ENCODE measurements at regions not wholly inside any gene's neighbourhood (a gene's known extent, or its start where the extent isn't known, plus 50 kb on each side); places are given as distances from the start of the nearest gene placed in this dataset.

DNA sequence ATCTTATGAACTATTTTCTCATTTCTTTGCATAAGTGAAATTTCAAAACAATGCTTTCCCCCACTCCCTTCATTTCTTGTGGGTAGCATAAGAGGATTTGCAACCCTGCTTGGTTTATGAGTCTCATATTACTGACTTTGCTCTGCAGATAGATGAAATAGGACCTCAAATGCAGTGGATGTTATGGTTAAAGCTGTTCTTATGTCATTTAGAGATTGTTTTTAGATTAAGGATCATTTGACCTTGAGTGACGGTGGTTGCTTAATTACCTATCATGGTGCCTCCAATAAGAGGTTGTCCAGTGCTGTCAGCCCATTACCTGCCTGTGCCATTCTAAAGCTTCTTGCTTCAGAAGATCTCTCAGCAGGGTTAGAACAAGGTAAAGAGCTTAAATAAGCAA, 351.4 kb upstream of the ATP2B1 start:
- no peaks in the 10 kb centered on the region for H3K79me2 ChIP-seq (ENCODE audit: control insufficient read depth, low read length)
- H3K4me3 ChIP-seq (ENCODE audit: low read length), result no peak overlapping the region
- TF ChIP-seq EZH2phosphoT487 (IDR thresholded peaks at IDR 0.05; ENCODE audit: borderline replicate concordance, low read length), result no peak
- TF ChIP-seq, protein P1, sequence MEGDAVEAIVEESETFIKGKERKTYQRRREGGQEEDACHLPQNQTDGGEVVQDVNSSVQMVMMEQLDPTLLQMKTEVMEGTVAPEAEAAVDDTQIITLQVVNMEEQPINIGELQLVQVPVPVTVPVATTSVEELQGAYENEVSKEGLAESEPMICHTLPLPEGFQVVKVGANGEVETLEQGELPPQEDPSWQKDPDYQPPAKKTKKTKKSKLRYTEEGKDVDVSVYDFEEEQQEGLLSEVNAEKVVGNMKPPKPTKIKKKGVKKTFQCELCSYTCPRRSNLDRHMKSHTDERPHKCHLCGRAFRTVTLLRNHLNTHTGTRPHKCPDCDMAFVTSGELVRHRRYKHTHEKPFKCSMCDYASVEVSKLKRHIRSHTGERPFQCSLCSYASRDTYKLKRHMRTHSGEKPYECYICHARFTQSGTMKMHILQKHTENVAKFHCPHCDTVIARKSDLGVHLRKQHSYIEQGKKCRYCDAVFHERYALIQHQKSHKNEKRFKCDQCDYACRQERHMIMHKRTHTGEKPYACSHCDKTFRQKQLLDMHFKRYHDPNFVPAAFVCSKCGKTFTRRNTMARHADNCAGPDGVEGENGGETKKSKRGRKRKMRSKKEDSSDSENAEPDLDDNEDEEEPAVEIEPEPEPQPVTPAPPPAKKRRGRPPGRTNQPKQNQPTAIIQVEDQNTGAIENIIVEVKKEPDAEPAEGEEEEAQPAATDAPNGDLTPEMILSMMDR (IDR thresholded peaks at IDR 0.05; ENCODE audit: low read depth, low read length, poor library complexity, severe bottlenecking), result no peak
- no peak overlapping the region for H3K4me2 ChIP-seq (ENCODE audit: low read length)
- no peaks in the 10 kb centered on the region for H3K27me3 ChIP-seq (ENCODE audit: control insufficient read depth, low read length)
- no peak overlapping the region for H3K27ac ChIP-seq (ENCODE audit: low read depth, low read length)
- no peaks in the 10 kb centered on the region for H3K9me2 ChIP-seq (replicated peaks; ENCODE audit: control insufficient read depth, low read length)
- no peaks in the 10 kb centered on the region for H4K20me1 ChIP-seq (ENCODE audit: control insufficient read depth, insufficient read depth, low read depth, low read length)
- H3K36me3 ChIP-seq (ENCODE audit: control insufficient read depth, low read length), result no peaks in the 10 kb centered on the region
- no peaks in the 10 kb centered on the region for H3K9me3 ChIP-seq (ENCODE audit: control insufficient read depth, insufficient read depth, low read length)
- H3F3A ChIP-seq (ENCODE audit: control insufficient read depth, insufficient read depth), result no peaks in the 10 kb centered on the region
- no peaks in the 10 kb centered on the region for H3K4me1 ChIP-seq (ENCODE audit: control insufficient read depth, low read length)

DNA sequence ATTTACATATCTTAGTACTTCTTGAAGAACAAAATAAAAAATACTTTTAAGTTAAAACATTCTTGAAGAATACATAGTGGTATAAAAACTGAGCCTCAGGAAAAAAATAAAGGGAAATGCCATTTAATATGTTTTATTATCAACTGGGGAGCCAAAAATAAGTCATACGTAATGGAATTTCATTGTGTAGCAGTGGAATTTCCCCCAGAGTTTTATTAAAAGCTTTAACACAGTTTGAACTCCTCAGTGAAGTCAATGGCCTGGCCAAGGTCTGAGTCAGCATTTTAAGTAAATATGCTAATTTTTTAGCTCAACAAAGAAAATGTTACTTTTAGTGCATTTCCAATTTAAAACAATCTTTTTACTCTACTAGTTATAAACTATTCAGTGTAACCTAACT, 350.1 kb upstream of the ATP2B1 start:
- H3K27me3 ChIP-seq (ENCODE audit: control insufficient read depth, low read length), result no peaks in the 10 kb centered on the region
- no peaks in the 10 kb centered on the region for H3K9me2 ChIP-seq (replicated peaks; ENCODE audit: control insufficient read depth, low read length)
- no peaks in the 10 kb centered on the region for H3K36me3 ChIP-seq (ENCODE audit: control insufficient read depth, low read length)
- no peaks in the 10 kb centered on the region for H3K4me1 ChIP-seq (ENCODE audit: control insufficient read depth, low read length)
- H3K79me2 ChIP-seq (ENCODE audit: control insufficient read depth, low read length), result no peaks in the 10 kb centered on the region
- TF ChIP-seq EZH2phosphoT487 (IDR thresholded peaks at IDR 0.05; ENCODE audit: borderline replicate concordance, low read length), result no peak
- TF ChIP-seq, protein P1 (IDR thresholded peaks at IDR 0.05; ENCODE audit: low read depth, low read length, poor library complexity, severe bottlenecking), result no peak
- no peaks in the 10 kb centered on the region for H4K20me1 ChIP-seq (ENCODE audit: control insufficient read depth, insufficient read depth, low read depth, low read length)
- no peaks in the 10 kb centered on the region for H3F3A ChIP-seq (ENCODE audit: control insufficient read depth, insufficient read depth)
- no peaks in the 10 kb centered on the region for H3K9me3 ChIP-seq (ENCODE audit: control insufficient read depth, insufficient read depth, low read length)
- H3K4me3 ChIP-seq (ENCODE audit: low read length), result no peak overlapping the region
- no peak overlapping the region for H3K4me2 ChIP-seq (ENCODE audit: low read length)
- H3K27ac ChIP-seq (ENCODE audit: low read depth, low read length), result no peak overlapping the region

DNA sequence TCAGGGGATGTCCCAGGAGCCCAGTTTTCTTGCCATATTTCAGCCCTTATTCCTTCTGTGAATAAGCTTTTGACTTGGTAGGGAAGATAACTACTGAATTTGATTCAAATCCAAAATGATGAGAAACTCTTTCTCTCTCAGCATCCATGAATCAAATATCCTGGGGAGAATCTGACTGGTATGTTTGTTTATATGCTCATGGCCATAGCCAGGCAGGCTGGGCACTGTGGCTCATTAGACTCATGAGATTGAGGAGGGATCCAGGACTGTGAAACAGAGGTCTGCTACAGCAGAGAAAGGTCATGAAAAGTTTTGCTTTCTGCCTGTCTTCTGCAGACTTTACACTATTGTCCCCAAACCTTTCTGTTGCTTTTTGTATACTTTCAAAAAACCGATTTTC, 346.4 kb upstream of the ATP2B1 start:
- Histone ChIP-seq H3F3A (ENCODE audit: control insufficient read depth, insufficient read depth) (no peaks in the 10 kb centered on the region), H4K20me1 (ENCODE audit: control insufficient read depth, insufficient read depth, low read depth, low read length) (no peaks in the 10 kb centered on the region), H3K4me1 (ENCODE audit: control insufficient read depth, low read length) (no peaks in the 10 kb centered on the region), H3K9me3 (ENCODE audit: control insufficient read depth, insufficient read depth, low read length) (no peaks in the 10 kb centered on the region), H3K79me2 (ENCODE audit: control insufficient read depth, low read length) (no peaks in the 10 kb centered on the region), H3K4me2 (ENCODE audit: low read length) (no peak overlapping the region), H3K27me3 (ENCODE audit: control insufficient read depth, low read length) (no peaks in the 10 kb centered on the region), H3K36me3 (ENCODE audit: control insufficient read depth, low read length) (no peaks in the 10 kb centered on the region), H3K4me3 (ENCODE audit: low read length) (no peak overlapping the region), H3K9me2 (replicated peaks; ENCODE audit: control insufficient read depth, low read length) (no peaks in the 10 kb centered on the region), H3K27ac (ENCODE audit: low read depth, low read length) (no peak overlapping the region)
- TF ChIP-seq, protein P1 (IDR thresholded peaks at IDR 0.05; ENCODE audit: low read depth, low read length, poor library complexity, severe bottlenecking), result no peak
- TF ChIP-seq EZH2phosphoT487 (IDR thresholded peaks at IDR 0.05; ENCODE audit: borderline replicate concordance, low read length), result no peak

DNA sequence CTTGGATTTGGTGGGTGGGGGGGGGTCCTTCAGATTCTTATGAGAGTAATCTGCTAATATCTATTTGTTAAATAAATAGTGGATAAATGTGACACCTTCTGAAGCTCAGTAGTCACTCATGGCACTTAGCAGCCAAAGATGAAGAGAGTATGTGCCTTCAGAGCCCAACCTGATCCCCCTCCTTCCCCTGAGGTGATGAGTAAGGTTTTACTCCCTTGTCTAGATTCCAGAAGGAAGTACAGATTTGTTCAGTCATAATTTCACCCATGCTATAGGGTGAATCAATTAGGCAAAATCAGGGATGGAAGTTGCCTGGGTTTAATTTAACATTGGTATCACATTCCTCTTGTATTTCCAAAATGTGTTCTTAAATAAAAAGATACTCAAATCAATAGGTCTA, 340.3 kb upstream of the ATP2B1 start:
- Histone ChIP-seq H3K4me3 (ENCODE audit: low read length) (no peak overlapping the region), H4K20me1 (ENCODE audit: control insufficient read depth, insufficient read depth, low read depth, low read length) (no peaks in the 10 kb centered on the region), H3K9me2 (replicated peaks; ENCODE audit: control insufficient read depth, low read length) (no peaks in the 10 kb centered on the region), H3K36me3 (ENCODE audit: control insufficient read depth, low read length) (no peaks in the 10 kb centered on the region), H3K4me1 (ENCODE audit: control insufficient read depth, low read length) (no peaks in the 10 kb centered on the region), H3K79me2 (ENCODE audit: control insufficient read depth, low read length) (no peaks in the 10 kb centered on the region), H3K4me2 (ENCODE audit: low read length) (no peak overlapping the region), H3K9me3 (ENCODE audit: control insufficient read depth, insufficient read depth, low read length) (no peaks in the 10 kb centered on the region), H3F3A (ENCODE audit: control insufficient read depth, insufficient read depth) (no peaks in the 10 kb centered on the region), H3K27ac (ENCODE audit: low read depth, low read length) (no peak overlapping the region), H3K27me3 (ENCODE audit: control insufficient read depth, low read length) (no peaks in the 10 kb centered on the region)
- no peak for TF ChIP-seq EZH2phosphoT487 (IDR thresholded peaks at IDR 0.05; ENCODE audit: borderline replicate concordance, low read length)
- TF ChIP-seq, protein P1 (IDR thresholded peaks at IDR 0.05; ENCODE audit: low read depth, low read length, poor library complexity, severe bottlenecking), result no peak
